K562 (cell line): ENCODE measurements at regions not wholly inside any gene's neighbourhood (a gene's known extent, or its start where the extent isn't known, plus 50 kb on each side); places are given as distances from the start of the nearest gene placed in this dataset.

Experiments
- ATAC-seq: fragments of 200-7000 bp; cut with Tn5 transposase; 3 replicates; pipeline ENCODE4 v1.9.1; 2020; ENCODE audit warnings: moderate library complexity
- BruUV-seq: library from RNA; stranded (reverse); fragments of 400-500 nt; replicated peaks from 2 replicates; lab custom pipeline; 2021; lab: Mats Ljungman, UMichigan
- CTCF ChIA-PET: fragments of 300-600 bp; formaldehyde crosslinking; extraction: SDS; loops from one replicate; lab custom pipeline; 2021; ENCODE audit warnings: low intra/inter-chr PET ratio; lab: Yijun Ruan, JAX
- POLR2A ChIA-PET: fragments of 300-600, 350-650 bp; sonication (Branson Sonifier 250); formaldehyde crosslinking; extraction: SDS; loops from one replicate; lab custom pipeline; 2021; ENCODE audit warnings: antibody characterized with exemption, inconsistent platforms; lab: Yijun Ruan, JAX
- DNase-seq, 4 experiments: peaks; one replicate each; pipeline versions ENCODE4 v3.0.0 to v3.0.0-alpha.2; 2011 to 2018; ENCODE audit warnings: low spot score in 3 of 4, mixed read lengths in 3 of 4; ENCODE audit errors: extremely low read depth in 1 of 4
- FAIRE-seq: peaks from 2 replicates; lab custom pipeline; 2011; peaks lifted over from hg19 to GRCh38; lab: Jason Lieb, UNC
- H2AFZ ChIP-seq: 2 replicates; pipeline ENCODE4 v1.6.0; 2011; ENCODE audit warnings: low read depth, low read length, control low read depth, inconsistent platforms
- H3K27ac ChIP-seq: fragments of 200-600 bp; 3 replicates; pipeline ENCODE4 v1.8.0; 2011; ENCODE audit warnings: low read depth, mild to moderate bottlenecking, control low read depth, inconsistent platforms, low read length, moderate library complexity, mixed read lengths; ENCODE audit errors: extremely low read depth
- H3K27me3 ChIP-seq, 2 experiments: fragments of 300-600 bp in 1 of 2; 2 replicates in 1 of 2; 3 replicates in 1 of 2; pipeline versions ENCODE4 v1.6.0 to v1.8.0; 2011; ENCODE audit warnings: inconsistent platforms in 2 of 2, low read length in 2 of 2, mild to moderate bottlenecking in 1 of 2, mixed read lengths in 1 of 2, moderate library complexity in 1 of 2; ENCODE audit not compliant: control insufficient read depth in 2 of 2, insufficient read depth in 2 of 2
- H3K36me3 ChIP-seq: fragments of 300-600 bp; 3 replicates; pipeline ENCODE4 v1.8.0; 2011; ENCODE audit warnings: mild to moderate bottlenecking, low read length, inconsistent platforms; ENCODE audit not compliant: control insufficient read depth, insufficient read depth
- H3K4me1 ChIP-seq, 2 experiments: fragments of 200-600 bp in 1 of 2; replicated peaks in 1 of 2; 2 replicates in 1 of 2; 3 replicates in 1 of 2; pipeline versions ENCODE4 v1.5.1 to v1.8.0; 2011; ENCODE audit warnings: inconsistent platforms in 2 of 2, low read length in 2 of 2, mild to moderate bottlenecking in 1 of 2, mixed read lengths in 1 of 2, moderate library complexity in 1 of 2; ENCODE audit not compliant: control insufficient read depth in 2 of 2, insufficient read depth in 2 of 2
- H3K4me2 ChIP-seq: 2 replicates; pipeline ENCODE4 v1.6.1; 2011; ENCODE audit warnings: low read length, control low read depth, inconsistent platforms, mixed read lengths; ENCODE audit not compliant: insufficient read depth
- H3K4me3 ChIP-seq: fragments of 200-600 bp; sonication (generic), shearing (Covaris generic); 2 replicates; pipeline ENCODE4 v1.5.1; 2016; ENCODE audit warnings: control low read depth, inconsistent platforms
- H3K79me2 ChIP-seq: fragments of 200-600 bp; 3 replicates; pipeline ENCODE4 v1.8.0; 2011; ENCODE audit warnings: low read length, inconsistent platforms; ENCODE audit not compliant: control insufficient read depth, insufficient read depth
- H3K9ac ChIP-seq, 2 experiments: 2 replicates each; pipeline versions ENCODE4 v1.6.0 to v1.6.1; 2011; ENCODE audit warnings: low read depth in 2 of 2, low read length in 2 of 2, control low read depth in 1 of 2, inconsistent platforms in 1 of 2, mild to moderate bottlenecking in 1 of 2, mixed read lengths in 1 of 2; ENCODE audit not compliant: insufficient read depth in 1 of 2
- H3K9me1 ChIP-seq: one replicate; pipeline ENCODE4 v1.6.0; 2011; ENCODE audit warnings: inconsistent platforms, mild to moderate bottlenecking, low read length, moderate library complexity; ENCODE audit not compliant: control insufficient read depth, insufficient read depth
- H3K9me3 ChIP-seq: replicated peaks from 2 replicates; pipeline ENCODE4 v1.5.1; 2011; ENCODE audit warnings: low read depth, low read length, inconsistent platforms; ENCODE audit not compliant: control insufficient read depth, insufficient read depth
- H4K20me1 ChIP-seq: replicated peaks from 2 replicates; pipeline ENCODE4 v1.6.1; 2011; ENCODE audit warnings: low read length, inconsistent platforms, mixed read lengths; ENCODE audit not compliant: control insufficient read depth, insufficient read depth
- DMBX1 ChIP-seq: fragments of 250-450 bp; sonication (Bioruptor Pico); IDR thresholded peaks from 2 replicates; pipeline ENCODE4 v1.8.0; 2022; ENCODE audit warnings: inconsistent platforms, mild to moderate bottlenecking, moderate library complexity, borderline replicate concordance
- HDAC3 ChIP-seq: fragments of 450-650 bp; IDR thresholded peaks from 2 replicates; pipeline ENCODE4 v1.6.1; 2018; ENCODE audit warnings: borderline replicate concordance, mild to moderate bottlenecking, moderate library complexity; ENCODE audit not compliant: partially characterized antibody
- HNRNPH1 ChIP-seq: fragments of 200-400 bp; formaldehyde crosslinking; optimal IDR thresholded peaks from 2 replicates; pipeline ENCODE3; 2017; ENCODE audit warnings: low read depth, mild to moderate bottlenecking, low read length, moderate library complexity
- NR2C1 ChIP-seq, 2 experiments: fragments of 450-650 bp; IDR thresholded peaks; 2 replicates each; pipeline ENCODE4 v1.6.1; 2017; ENCODE audit warnings: mild to moderate bottlenecking in 2 of 2, antibody characterized with exemption in 1 of 2, inconsistent platforms in 1 of 2, missing compliant biosample characterization in 1 of 2, missing genetic modification characterization in 1 of 2
- POLR2G ChIP-seq: fragments of 200-400 bp; formaldehyde crosslinking; IDR thresholded peaks from 2 replicates; pipeline ENCODE4 v1.6.1; 2017; ENCODE audit warnings: low read depth, mild to moderate bottlenecking, antibody characterized with exemption, low read length, moderate library complexity
- RFX1 ChIP-seq: fragments of 450-650 bp; IDR thresholded peaks from 2 replicates; pipeline ENCODE4 v1.6.1; 2016; ENCODE audit warnings: mild to moderate bottlenecking, moderate library complexity
- SMAD2 ChIP-seq: fragments of 150-350 bp; IDR thresholded peaks from 2 replicates; pipeline ENCODE4 v1.6.1; 2014; ENCODE audit warnings: low read depth, mild to moderate bottlenecking, low read length
- SNIP1 ChIP-seq: fragments of 450-650 bp; IDR thresholded peaks from 2 replicates; pipeline ENCODE4 v1.7.1; 2017; ENCODE audit warnings: low read depth, mild to moderate bottlenecking
- ZFP30 ChIP-seq: fragments of 250-450 bp; sonication (Bioruptor Pico); IDR thresholded peaks from 2 replicates; pipeline ENCODE4 v1.8.0; 2022; ENCODE audit warnings: moderate library complexity, mild to moderate bottlenecking, inconsistent platforms, borderline replicate concordance
- ZNF174 ChIP-seq: fragments of 250-450 bp; sonication (Bioruptor Pico); IDR thresholded peaks from 2 replicates; pipeline ENCODE4 v1.4.0; 2020; ENCODE audit warnings: mild to moderate bottlenecking
- ZNF551 ChIP-seq: fragments of 250-450 bp; sonication (Bioruptor Pico); IDR thresholded peaks from 2 replicates; pipeline ENCODE4 v1.5.0; 2021; ENCODE audit warnings: mild to moderate bottlenecking, moderate library complexity
- ZNF830 ChIP-seq: fragments of 250-450 bp; sonication (Bioruptor Pico); IDR thresholded peaks from 2 replicates; pipeline ENCODE4 v1.5.0; 2021; ENCODE audit warnings: mild to moderate bottlenecking
- ZZZ3 ChIP-seq: fragments of 450-650 bp; IDR thresholded peaks from 2 replicates; pipeline ENCODE4 v1.6.1; 2016; ENCODE audit warnings: antibody characterized with exemption, mild to moderate bottlenecking, moderate library complexity
- WGBS: fragments of 100-300 bp; shearing (Covaris generic); methylation state at CpG from one replicate; pipeline ENCODE4 v1.1.6; 2016; ENCODE audit warnings: low coverage, mixed read lengths; ENCODE audit not compliant: insufficient coverage; ENCODE audit errors: missing lambda C conversion rate; 5-methylcytosine and 5-hydroxymethylcytosine counted together
- in situ Hi-C: fragments of 300-500 bp; cut with MboI; formaldehyde crosslinking; loops from 4 replicates; pipeline ENCODE4 v1.15.0; 2018; ENCODE audit warnings: inconsistent platforms, mixed read lengths
- intact Hi-C: fragments of 100-400 bp; cut with micrococcal nuclease; formaldehyde crosslinking; loops from 2 replicates; pipeline ENCODE4 v1.14.2; 2022
- TF ChIP-seq, protein P1 (sequence below): fragments of 200-400 bp; formaldehyde crosslinking; IDR thresholded peaks from 2 replicates; pipeline ENCODE4 v1.6.1; 2017; ENCODE audit warnings: mild to moderate bottlenecking, low read depth, low read length, moderate library complexity

GRCh38 chr4:126611900-126612299 lies 1020.9 kb upstream of the INTU start:
- DNase-seq (no peak), ATAC-seq (no peak), FAIRE-seq (no peak)
- peaks cover 91% of the 10 kb centered on the region for H3K79me2 ChIP-seq
- H3K4me1 ChIP-seq: peaks cover 0 to 3% of the 10 kb centered on the region in 2 experiments; a peak in 3 of 5 replicates
- intact Hi-C loops (loop anchor here (5.0 kb wide), 1 partner anchor 345 kb away; no protein-coding TSS in a partner anchor), in situ Hi-C loops (no loop called here)
- H3K27me3 ChIP-seq: no peaks in the 10 kb centered on the region
- H4K20me1 ChIP-seq: no peaks in the 10 kb centered on the region; the same call in 1 of the 2 replicates
- 46% methylated on average over 4 of the region's 4 CpGs for WGBS
- H3K4me2 ChIP-seq: no peak overlapping the region
- CTCF ChIA-PET: no interaction called here
- POLR2A ChIA-PET: no interaction called here
- H3K9me3 ChIP-seq: no peaks in the 10 kb centered on the region
- H3K4me3 ChIP-seq: no peak overlapping the region
- BruUV-seq: no TSS peak
- H3K9ac ChIP-seq: no peak overlapping the region
- H3K27ac ChIP-seq: no peak overlapping the region; the same call in 2 of the 3 replicates
- H3K36me3 ChIP-seq: peaks cover 13% of the 10 kb centered on the region; the same call in 2 of the 3 replicates
- no peaks in the 10 kb centered on the region for H3K9me1 ChIP-seq
- no peak overlapping the region for H2AFZ ChIP-seq
- TF ChIP-seq ZNF830 (CRISPR knock-in tag): no peak
- no peak for TF ChIP-seq HDAC3
- TF ChIP-seq DMBX1 (CRISPR knock-in tag): no peak
- no peak for TF ChIP-seq NR2C1 (IDR thresholded peaks at IDR 0.05)
- no peak for TF ChIP-seq NR2C1 (tag; IDR thresholded peaks at IDR 0.05)
- no peak for TF ChIP-seq ZNF174 (CRISPR knock-in tag)
- TF ChIP-seq ZFP30 (CRISPR knock-in tag): no peak
- TF ChIP-seq, protein P1, sequence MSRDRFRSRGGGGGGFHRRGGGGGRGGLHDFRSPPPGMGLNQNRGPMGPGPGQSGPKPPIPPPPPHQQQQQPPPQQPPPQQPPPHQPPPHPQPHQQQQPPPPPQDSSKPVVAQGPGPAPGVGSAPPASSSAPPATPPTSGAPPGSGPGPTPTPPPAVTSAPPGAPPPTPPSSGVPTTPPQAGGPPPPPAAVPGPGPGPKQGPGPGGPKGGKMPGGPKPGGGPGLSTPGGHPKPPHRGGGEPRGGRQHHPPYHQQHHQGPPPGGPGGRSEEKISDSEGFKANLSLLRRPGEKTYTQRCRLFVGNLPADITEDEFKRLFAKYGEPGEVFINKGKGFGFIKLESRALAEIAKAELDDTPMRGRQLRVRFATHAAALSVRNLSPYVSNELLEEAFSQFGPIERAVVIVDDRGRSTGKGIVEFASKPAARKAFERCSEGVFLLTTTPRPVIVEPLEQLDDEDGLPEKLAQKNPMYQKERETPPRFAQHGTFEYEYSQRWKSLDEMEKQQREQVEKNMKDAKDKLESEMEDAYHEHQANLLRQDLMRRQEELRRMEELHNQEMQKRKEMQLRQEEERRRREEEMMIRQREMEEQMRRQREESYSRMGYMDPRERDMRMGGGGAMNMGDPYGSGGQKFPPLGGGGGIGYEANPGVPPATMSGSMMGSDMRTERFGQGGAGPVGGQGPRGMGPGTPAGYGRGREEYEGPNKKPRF: no peak
- no peak for TF ChIP-seq ZZZ3
- no peak for TF ChIP-seq POLR2G
- no peak for TF ChIP-seq SNIP1
- TF ChIP-seq ZNF551 (CRISPR knock-in tag): no peak
- TF ChIP-seq RFX1: no peak
- no peak for TF ChIP-seq HNRNPH1
- TF ChIP-seq SMAD2: no peak
